Liver (tissue), 8 donors: ENCODE measurements at regions not wholly inside any gene's neighbourhood (a gene's known extent, or its start where the extent isn't known, plus 50 kb on each side); places are given as distances from the start of the nearest gene placed in this dataset.

Experiments
- DNase-seq: peaks from one replicate; pipeline ENCODE4 v3.0.0-alpha.2; 2017; ENCODE audit warnings: low spot score
- H3K27ac ChIP-seq, 2 donors: one replicate each; pipeline ENCODE4 v1.7.0; 2013; ENCODE audit warnings: inconsistent platforms in 2 of 2, low read length in 2 of 2, control low read depth in 1 of 2, low read depth in 1 of 2, mild to moderate bottlenecking in 1 of 2
- H3K27me3 ChIP-seq, 4 donors: one replicate each; pipeline versions ENCODE4 v1.6.1 to v1.7.0; 2013; ENCODE audit warnings: low read length in 3 of 4, inconsistent platforms in 1 of 4, mild to moderate bottlenecking in 1 of 4, moderate library complexity in 1 of 4; ENCODE audit not compliant: control insufficient read depth in 4 of 4, insufficient read depth in 4 of 4
- H3K36me3 ChIP-seq, 4 donors: one replicate each; pipeline versions ENCODE4 v1.6.1 to v1.7.0; 2013; ENCODE audit warnings: low read length in 3 of 4, mild to moderate bottlenecking in 3 of 4, low read depth in 1 of 4, moderate library complexity in 1 of 4; ENCODE audit not compliant: control insufficient read depth in 4 of 4, insufficient read depth in 3 of 4
- H3K4me1 ChIP-seq, 4 donors: one replicate each; pipeline versions ENCODE4 v1.6.1 to v1.7.0; 2013; ENCODE audit warnings: low read length in 3 of 4, mild to moderate bottlenecking in 3 of 4, moderate library complexity in 1 of 4; ENCODE audit not compliant: control insufficient read depth in 4 of 4, insufficient read depth in 4 of 4
- H3K4me3 ChIP-seq, 3 donors: one replicate each; pipeline versions ENCODE4 v1.6.1 to v1.7.0; 2013; ENCODE audit warnings: low read length in 3 of 3, control low read depth in 1 of 3, low read depth in 1 of 3, mild to moderate bottlenecking in 1 of 3
- H3K9ac ChIP-seq, 2 donors: one replicate each; pipeline ENCODE4 v1.7.0; 2013; ENCODE audit warnings: low read length in 2 of 2, mild to moderate bottlenecking in 2 of 2, moderate library complexity in 2 of 2, control low read depth in 1 of 2, low read depth in 1 of 2
- H3K9me3 ChIP-seq, 4 donors: one replicate each; pipeline versions ENCODE4 v1.6.1 to v1.7.0; 2013; ENCODE audit warnings: low read length in 3 of 4; ENCODE audit not compliant: control insufficient read depth in 4 of 4
- CTCF ChIP-seq: fragments of 150-350 bp; IDR thresholded peaks from 2 replicates; pipeline ENCODE4 v1.5.1; 2017; ENCODE audit warnings: improper control_type of control experiment, low read depth, low read length; ENCODE audit not compliant: missing input control
- EGR1 ChIP-seq, 2 donors: IDR thresholded peaks; 2 replicates each; pipeline ENCODE4 v1.6.1; 2016 to 2018; ENCODE audit warnings: antibody characterized with exemption in 2 of 2, low read depth in 2 of 2
- FOXA1 ChIP-seq: IDR thresholded peaks from 2 replicates; pipeline ENCODE4 v1.6.1; 2016; ENCODE audit warnings: antibody characterized with exemption
- FOXA2 ChIP-seq: IDR thresholded peaks from 2 replicates; pipeline ENCODE4 v1.6.1; 2016; ENCODE audit warnings: antibody characterized with exemption
- GABPA ChIP-seq, 2 donors: IDR thresholded peaks in 1 of 2; conservative IDR thresholded peaks in 1 of 2; 2 replicates each; pipeline ENCODE4 v1.6.1; 2016; ENCODE audit warnings: antibody characterized with exemption in 2 of 2, mild to moderate bottlenecking in 1 of 2, moderate library complexity in 1 of 2
- HNF4A ChIP-seq, 2 donors: conservative IDR thresholded peaks; 2 replicates each; pipeline ENCODE4 v1.6.1; 2016; ENCODE audit warnings: antibody characterized with exemption in 2 of 2, mild to moderate bottlenecking in 2 of 2
- HNF4G ChIP-seq: IDR thresholded peaks from 2 replicates; pipeline ENCODE4 v1.6.1; 2016; ENCODE audit warnings: antibody characterized with exemption
- JUND ChIP-seq, 2 donors: IDR thresholded peaks; 2 replicates each; pipeline ENCODE4 v1.6.1; 2016; ENCODE audit warnings: antibody characterized with exemption in 2 of 2
- NR2F2 ChIP-seq: IDR thresholded peaks from 2 replicates; pipeline ENCODE4 v1.6.1; 2016; ENCODE audit warnings: antibody characterized with exemption
- RAD21 ChIP-seq, 2 donors: IDR thresholded peaks; 2 replicates each; pipeline ENCODE4 v1.6.1; 2016; ENCODE audit warnings: antibody characterized with exemption in 2 of 2, mild to moderate bottlenecking in 2 of 2
- RXRA ChIP-seq, 2 donors: IDR thresholded peaks; 2 replicates each; pipeline ENCODE4 v1.6.1; 2017 to 2018; ENCODE audit warnings: antibody characterized with exemption in 2 of 2, mild to moderate bottlenecking in 1 of 2
- SP1 ChIP-seq: IDR thresholded peaks from 2 replicates; pipeline ENCODE4 v1.6.1; 2018; ENCODE audit warnings: antibody characterized with exemption, mild to moderate bottlenecking
- TAF1 ChIP-seq: conservative IDR thresholded peaks from 2 replicates; pipeline ENCODE4 v1.6.1; 2016; ENCODE audit warnings: antibody characterized with exemption, mild to moderate bottlenecking
- YY1 ChIP-seq: IDR thresholded peaks from 2 replicates; pipeline ENCODE4 v1.6.1; 2016; ENCODE audit warnings: antibody characterized with exemption, mild to moderate bottlenecking
- WGBS: extraction: QIAGEN DNeasy Blood & Tissue Kit; methylation state at CpG from one replicate; pipeline ENCODE4 v1.1.7; 2013; 5-methylcytosine and 5-hydroxymethylcytosine counted together
- TF ChIP-seq, protein P1 (sequence below): IDR thresholded peaks from 2 replicates; pipeline ENCODE4 v1.6.1; 2016; ENCODE audit warnings: antibody characterized with exemption
- TF ChIP-seq, protein P2 (sequence below): IDR thresholded peaks from 2 replicates; pipeline ENCODE4 v1.6.1; 2016; ENCODE audit warnings: antibody characterized with exemption
- TF ChIP-seq, protein P3 (sequence below): IDR thresholded peaks from 2 replicates; pipeline ENCODE4 v1.6.1; 2016; ENCODE audit warnings: antibody characterized with exemption, mild to moderate bottlenecking
- donor health status: healthy.
- donor health status: healthy.
- donor health status: healthy.
- donor health status: healthy.
- donor health status: healthy.

GRCh38 chr5:23730023-23730422, 222.6 kb downstream of the PRDM9 start (continued):
- TF ChIP-seq, protein P1, sequence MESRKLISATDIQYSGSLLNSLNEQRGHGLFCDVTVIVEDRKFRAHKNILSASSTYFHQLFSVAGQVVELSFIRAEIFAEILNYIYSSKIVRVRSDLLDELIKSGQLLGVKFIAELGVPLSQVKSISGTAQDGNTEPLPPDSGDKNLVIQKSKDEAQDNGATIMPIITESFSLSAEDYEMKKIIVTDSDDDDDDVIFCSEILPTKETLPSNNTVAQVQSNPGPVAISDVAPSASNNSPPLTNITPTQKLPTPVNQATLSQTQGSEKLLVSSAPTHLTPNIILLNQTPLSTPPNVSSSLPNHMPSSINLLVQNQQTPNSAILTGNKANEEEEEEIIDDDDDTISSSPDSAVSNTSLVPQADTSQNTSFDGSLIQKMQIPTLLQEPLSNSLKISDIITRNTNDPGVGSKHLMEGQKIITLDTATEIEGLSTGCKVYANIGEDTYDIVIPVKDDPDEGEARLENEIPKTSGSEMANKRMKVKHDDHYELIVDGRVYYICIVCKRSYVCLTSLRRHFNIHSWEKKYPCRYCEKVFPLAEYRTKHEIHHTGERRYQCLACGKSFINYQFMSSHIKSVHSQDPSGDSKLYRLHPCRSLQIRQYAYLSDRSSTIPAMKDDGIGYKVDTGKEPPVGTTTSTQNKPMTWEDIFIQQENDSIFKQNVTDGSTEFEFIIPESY, result no peak
- TF ChIP-seq RAD21 (IDR thresholded peaks at IDR 0.05), result no peak
- TF ChIP-seq GABPA (IDR thresholded peaks at IDR 0.05 in 1 of 2, conservative IDR thresholded peaks at IDR 0.05 in 1 of 2), result no peak
- TF ChIP-seq, protein P2, sequence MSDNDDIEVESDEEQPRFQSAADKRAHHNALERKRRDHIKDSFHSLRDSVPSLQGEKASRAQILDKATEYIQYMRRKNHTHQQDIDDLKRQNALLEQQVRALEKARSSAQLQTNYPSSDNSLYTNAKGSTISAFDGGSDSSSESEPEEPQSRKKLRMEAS, result no peak
- TF ChIP-seq NR2F2, result no peak
- no peak for TF ChIP-seq HNF4A (conservative IDR thresholded peaks at IDR 0.05)
- TF ChIP-seq JUND (IDR thresholded peaks at IDR 0.05), result no peak
- no peak for TF ChIP-seq HNF4G
- TF ChIP-seq SP1, result no peak

DNA sequence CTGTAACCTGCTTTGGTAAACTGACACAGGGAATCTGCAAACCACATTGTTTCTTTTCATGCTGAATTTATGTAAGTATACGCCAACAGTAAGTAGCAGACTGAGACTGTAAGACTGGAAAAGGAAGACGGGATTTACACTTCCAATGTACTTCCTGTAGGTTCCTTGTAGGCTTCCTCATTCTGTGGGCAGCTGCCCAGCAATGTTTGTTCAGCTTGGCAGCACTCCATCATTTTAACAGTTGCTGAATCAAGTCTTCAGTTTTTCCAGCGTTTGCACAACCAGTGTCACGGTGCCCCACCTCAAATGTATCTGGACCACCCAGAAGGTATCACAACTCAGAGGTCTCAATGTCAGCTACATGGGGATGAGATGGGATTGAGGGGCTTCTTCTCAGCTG, 232.6 kb downstream of the PRDM9 start:
- H3K4me1 ChIP-seq, result peaks cover 0 to 6% (median 1%) of the 10 kb centered on the region in 4 donors
- WGBS, result 34% methylated on average over 4 of the region's 4 CpGs
- H3K9me3 ChIP-seq, result no peaks in the 10 kb centered on the region
- H3K27ac ChIP-seq, result no peak overlapping the region
- no peaks in the 10 kb centered on the region for H3K36me3 ChIP-seq
- no peak for DNase-seq
- H3K27me3 ChIP-seq, result no peaks in the 10 kb centered on the region
- H3K9ac ChIP-seq, result no peak overlapping the region
- no peak overlapping the region for H3K4me3 ChIP-seq
- peak in 1 of 2 donors; percentile 6 for TF ChIP-seq RAD21 (IDR thresholded peaks at IDR 0.05)
- TF ChIP-seq NR2F2, result no peak

DNA sequence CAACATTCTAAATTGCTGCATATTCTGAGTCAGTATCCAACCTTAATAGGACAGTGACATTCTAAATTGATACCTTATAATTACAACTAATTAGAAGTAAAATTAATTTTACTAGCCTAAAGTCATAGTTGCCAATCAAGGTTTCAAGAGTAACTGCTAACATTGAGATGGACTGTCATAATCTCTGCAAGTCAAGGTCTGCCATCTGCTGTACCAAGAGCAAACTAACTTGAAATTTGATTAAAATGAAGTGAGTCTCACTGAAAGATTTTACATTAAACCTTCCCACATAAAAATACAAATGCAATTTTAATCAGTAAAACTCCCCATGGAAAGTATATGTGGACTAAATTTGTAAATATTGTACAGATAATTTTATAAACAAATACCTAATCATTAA, 235.3 kb downstream of the PRDM9 start:
- DNase-seq, result no peak
- no peak overlapping the region for H3K27ac ChIP-seq
- no peaks in the 10 kb centered on the region for H3K27me3 ChIP-seq
- TF ChIP-seq CTCF (peak; percentile 40), RAD21 (IDR thresholded peaks at IDR 0.05) (peak; percentile 71 to 84), TAF1 (no peak)
- H3K4me1 ChIP-seq, result peaks cover 0 to 6% (median 1%) of the 10 kb centered on the region in 4 donors
- H3K4me3 ChIP-seq, result no peak overlapping the region
- no peaks in the 10 kb centered on the region for H3K36me3 ChIP-seq
- no peaks in the 10 kb centered on the region for H3K9me3 ChIP-seq
- H3K9ac ChIP-seq, result no peak overlapping the region

DNA sequence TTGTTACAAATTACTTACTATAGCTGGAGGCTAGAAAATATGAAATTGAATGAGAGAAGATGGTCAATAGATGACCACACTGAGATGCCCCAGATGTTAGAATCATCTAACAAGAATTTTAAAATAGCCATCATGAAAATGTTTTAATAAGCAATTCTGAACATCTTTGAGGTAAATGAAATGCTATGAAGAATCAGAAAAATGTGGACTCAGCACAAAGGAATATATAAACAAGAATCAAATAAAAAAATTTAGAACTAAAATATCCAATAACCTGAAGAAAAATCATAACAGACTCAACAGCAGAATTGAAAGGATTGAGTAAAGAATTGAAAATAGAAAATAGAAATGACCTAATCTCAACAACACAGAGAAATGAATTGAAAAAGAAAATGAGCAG, 248.5 kb downstream of the PRDM9 start:
- Histone ChIP-seq H3K9me3 (no peaks in the 10 kb centered on the region), H3K9ac (no peak overlapping the region), H3K4me1 (no peaks in the 10 kb centered on the region), H3K27me3 (no peaks in the 10 kb centered on the region), H3K36me3 (no peaks in the 10 kb centered on the region), H3K27ac (no peak overlapping the region), H3K4me3 (no peak overlapping the region)
- no peak for DNase-seq
- no peak for TF ChIP-seq FOXA2
- no peak for TF ChIP-seq RAD21 (IDR thresholded peaks at IDR 0.05)
- TF ChIP-seq GABPA (IDR thresholded peaks at IDR 0.05 in 1 of 2, conservative IDR thresholded peaks at IDR 0.05 in 1 of 2), result no peak
- no peak for TF ChIP-seq RXRA (IDR thresholded peaks at IDR 0.05)
- TF ChIP-seq NR2F2, result no peak
- no peak for TF ChIP-seq CTCF
- no peak for TF ChIP-seq FOXA1
- TF ChIP-seq YY1, result no peak
- no peak for TF ChIP-seq HNF4A (conservative IDR thresholded peaks at IDR 0.05)
- TF ChIP-seq, protein P2, result no peak
- TF ChIP-seq, protein P3, sequence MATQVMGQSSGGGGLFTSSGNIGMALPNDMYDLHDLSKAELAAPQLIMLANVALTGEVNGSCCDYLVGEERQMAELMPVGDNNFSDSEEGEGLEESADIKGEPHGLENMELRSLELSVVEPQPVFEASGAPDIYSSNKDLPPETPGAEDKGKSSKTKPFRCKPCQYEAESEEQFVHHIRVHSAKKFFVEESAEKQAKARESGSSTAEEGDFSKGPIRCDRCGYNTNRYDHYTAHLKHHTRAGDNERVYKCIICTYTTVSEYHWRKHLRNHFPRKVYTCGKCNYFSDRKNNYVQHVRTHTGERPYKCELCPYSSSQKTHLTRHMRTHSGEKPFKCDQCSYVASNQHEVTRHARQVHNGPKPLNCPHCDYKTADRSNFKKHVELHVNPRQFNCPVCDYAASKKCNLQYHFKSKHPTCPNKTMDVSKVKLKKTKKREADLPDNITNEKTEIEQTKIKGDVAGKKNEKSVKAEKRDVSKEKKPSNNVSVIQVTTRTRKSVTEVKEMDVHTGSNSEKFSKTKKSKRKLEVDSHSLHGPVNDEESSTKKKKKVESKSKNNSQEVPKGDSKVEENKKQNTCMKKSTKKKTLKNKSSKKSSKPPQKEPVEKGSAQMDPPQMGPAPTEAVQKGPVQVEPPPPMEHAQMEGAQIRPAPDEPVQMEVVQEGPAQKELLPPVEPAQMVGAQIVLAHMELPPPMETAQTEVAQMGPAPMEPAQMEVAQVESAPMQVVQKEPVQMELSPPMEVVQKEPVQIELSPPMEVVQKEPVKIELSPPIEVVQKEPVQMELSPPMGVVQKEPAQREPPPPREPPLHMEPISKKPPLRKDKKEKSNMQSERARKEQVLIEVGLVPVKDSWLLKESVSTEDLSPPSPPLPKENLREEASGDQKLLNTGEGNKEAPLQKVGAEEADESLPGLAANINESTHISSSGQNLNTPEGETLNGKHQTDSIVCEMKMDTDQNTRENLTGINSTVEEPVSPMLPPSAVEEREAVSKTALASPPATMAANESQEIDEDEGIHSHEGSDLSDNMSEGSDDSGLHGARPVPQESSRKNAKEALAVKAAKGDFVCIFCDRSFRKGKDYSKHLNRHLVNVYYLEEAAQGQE, result no peak
- no peak for TF ChIP-seq HNF4G
- TF ChIP-seq EGR1 (IDR thresholded peaks at IDR 0.05; ENCODE audit: low read depth in 2 of 2), result no peak
